Sigmoid colon (tissue), 6 donors: ENCODE measurements at regions not wholly inside any gene's neighbourhood (a gene's known extent, or its start where the extent isn't known, plus 50 kb on each side); places are given as distances from the start of the nearest gene placed in this dataset.

Experiments
- DNase-seq: peaks from one replicate; pipeline ENCODE4 v3.0.0-alpha.2; 2019
- H3K27ac ChIP-seq, 4 donors: fragments of 200-600 bp; sonication (generic); one replicate each; pipeline ENCODE4 v1.5.1; 2016 to 2019; ENCODE audit warnings: mild to moderate bottlenecking in 1 of 4
- H3K27me3 ChIP-seq, 3 donors: fragments of 200-600 bp; sonication (generic); one replicate each; pipeline ENCODE4 v1.5.1; 2019; ENCODE audit warnings: mild to moderate bottlenecking in 1 of 3
- H3K36me3 ChIP-seq, 4 donors: fragments of 200-600 bp; sonication (generic); one replicate each; pipeline ENCODE4 v1.5.1; 2016 to 2019
- H3K4me1 ChIP-seq, 4 donors: fragments of 200-600 bp; sonication (generic); one replicate each; pipeline ENCODE4 v1.5.1; 2017 to 2019
- H3K4me3 ChIP-seq, 4 donors: fragments of 200-600 bp; sonication (generic); one replicate each; pipeline ENCODE4 v1.5.1; 2017 to 2019; ENCODE audit warnings: mild to moderate bottlenecking in 2 of 4, moderate library complexity in 1 of 4
- H3K9me3 ChIP-seq, 4 donors: fragments of 200-600 bp in 3 of 4; sonication (generic) in 3 of 4; one replicate each; pipeline versions ENCODE4 v1.5.1 to v1.6.1; 2013 to 2019
- EP300 ChIP-seq, 4 donors: sonication (generic); formaldehyde crosslinking; IDR thresholded peaks; one replicate each; pipeline ENCODE4 v1.6.1; 2017; ENCODE audit warnings: antibody characterized with exemption in 4 of 4
- POLR2A ChIP-seq, 2 donors: fragments of 450-650 bp; IDR thresholded peaks; one replicate each; pipeline ENCODE4 v1.6.1; 2016; ENCODE audit warnings: antibody characterized with exemption in 2 of 2, mild to moderate bottlenecking in 2 of 2, moderate library complexity in 2 of 2
- POLR2AphosphoS5 ChIP-seq, 4 donors: sonication (generic); formaldehyde crosslinking; IDR thresholded peaks; one replicate each; pipeline ENCODE4 v1.6.1; 2017; ENCODE audit warnings: antibody characterized with exemption in 4 of 4
- WGBS, 2 donors: extraction: QIAGEN DNeasy Blood & Tissue Kit; methylation state at CpG; one replicate each; pipeline ENCODE4 v1.1.7; 2013; 5-methylcytosine and 5-hydroxymethylcytosine counted together
- intact Hi-C: fragments of 100-400 bp; cut with DNase I; formaldehyde crosslinking; loops from one replicate; pipeline ENCODE4 v1.15.1; 2023
- TF ChIP-seq, protein P1 (sequence below), 4 experiments: fragments of 450-650 bp in 3 of 4; fragments of 200-600 bp in 1 of 4; IDR thresholded peaks; one replicate each; pipeline ENCODE4 v1.5.1; 2016 to 2019; ENCODE audit warnings: antibody characterized with exemption in 4 of 4, mild to moderate bottlenecking in 3 of 4, moderate library complexity in 2 of 4
- donor health status: healthy with polysubstance abuse.
- donor health status: healthy.

DNA sequence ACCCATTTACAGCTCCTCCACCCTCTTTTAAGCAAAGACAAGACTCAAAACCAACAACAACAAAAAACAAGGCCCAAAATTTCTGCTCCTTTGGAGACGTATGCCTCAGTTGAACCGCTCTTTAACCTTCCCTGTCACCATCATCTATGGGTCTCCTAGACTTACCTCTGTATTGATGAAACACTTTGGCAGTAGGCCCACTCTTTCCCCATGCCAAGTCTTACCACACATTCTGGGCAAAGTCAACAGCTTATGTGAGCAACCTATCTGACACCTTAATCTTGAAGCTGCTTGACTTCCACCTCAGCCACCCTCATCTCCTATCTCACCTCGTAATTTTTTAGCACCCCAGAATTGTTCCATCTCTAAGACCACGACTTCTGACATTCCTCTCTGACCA, 99.7 kb upstream of the CXorf66 start:
- 38 to 47% methylated on average over 4 of the region's 4 CpGs for WGBS, 2 donors
- Histone ChIP-seq H3K4me3 (no peak overlapping the region), H3K4me1 (no peaks in the 10 kb centered on the region), H3K9me3 (no peaks in the 10 kb centered on the region), H3K27me3 (no peaks in the 10 kb centered on the region), H3K36me3 (no peaks in the 10 kb centered on the region), H3K27ac (no peak overlapping the region)
- no peak for TF ChIP-seq POLR2A (IDR thresholded peaks at IDR 0.05)
- no peak for TF ChIP-seq EP300 (IDR thresholded peaks at IDR 0.05)
- TF ChIP-seq POLR2AphosphoS5 (IDR thresholded peaks at IDR 0.05), result no peak
- TF ChIP-seq, protein P1, sequence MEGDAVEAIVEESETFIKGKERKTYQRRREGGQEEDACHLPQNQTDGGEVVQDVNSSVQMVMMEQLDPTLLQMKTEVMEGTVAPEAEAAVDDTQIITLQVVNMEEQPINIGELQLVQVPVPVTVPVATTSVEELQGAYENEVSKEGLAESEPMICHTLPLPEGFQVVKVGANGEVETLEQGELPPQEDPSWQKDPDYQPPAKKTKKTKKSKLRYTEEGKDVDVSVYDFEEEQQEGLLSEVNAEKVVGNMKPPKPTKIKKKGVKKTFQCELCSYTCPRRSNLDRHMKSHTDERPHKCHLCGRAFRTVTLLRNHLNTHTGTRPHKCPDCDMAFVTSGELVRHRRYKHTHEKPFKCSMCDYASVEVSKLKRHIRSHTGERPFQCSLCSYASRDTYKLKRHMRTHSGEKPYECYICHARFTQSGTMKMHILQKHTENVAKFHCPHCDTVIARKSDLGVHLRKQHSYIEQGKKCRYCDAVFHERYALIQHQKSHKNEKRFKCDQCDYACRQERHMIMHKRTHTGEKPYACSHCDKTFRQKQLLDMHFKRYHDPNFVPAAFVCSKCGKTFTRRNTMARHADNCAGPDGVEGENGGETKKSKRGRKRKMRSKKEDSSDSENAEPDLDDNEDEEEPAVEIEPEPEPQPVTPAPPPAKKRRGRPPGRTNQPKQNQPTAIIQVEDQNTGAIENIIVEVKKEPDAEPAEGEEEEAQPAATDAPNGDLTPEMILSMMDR (IDR thresholded peaks at IDR 0.05), result no peak
- intact Hi-C loops, result no loop called here
- no peak for DNase-seq

DNA sequence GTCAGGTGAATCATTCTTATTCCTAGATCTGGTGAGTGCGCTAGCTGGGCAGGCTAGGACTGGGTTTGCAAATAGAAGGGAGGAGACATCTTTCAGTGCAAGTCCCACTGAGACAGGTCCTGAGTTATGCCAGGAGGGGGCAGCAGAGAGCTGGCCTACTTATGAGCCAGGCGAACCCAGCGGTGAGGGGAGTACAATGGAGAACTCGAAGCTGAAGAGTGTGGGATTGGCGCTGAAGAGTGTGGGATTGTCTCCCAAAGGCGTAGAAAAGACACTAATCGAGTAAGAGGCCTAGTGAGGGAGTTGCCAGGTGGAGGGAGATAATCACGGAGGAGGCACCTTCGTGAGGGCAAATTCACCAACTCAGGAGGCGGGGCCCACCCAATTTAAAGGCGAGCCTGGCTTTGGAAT, 91.7 kb upstream of the CXorf66 start:
- WGBS, 2 donors, result 20 to 24% methylated on average over 11 of the region's 11 CpGs
- DNase-seq, result peak; percentile 80
- Histone ChIP-seq H3K4me3 (no peak overlapping the region), H3K27ac (no peak overlapping the region), H3K9me3 (no peaks in the 10 kb centered on the region), H3K4me1 (no peaks in the 10 kb centered on the region), H3K36me3 (no peaks in the 10 kb centered on the region), H3K27me3 (no peaks in the 10 kb centered on the region)
- intact Hi-C loops, result loop anchor here (1.0 to 10.0 kb wide), 3 partner anchors 84 to 678 kb away; no protein-coding TSS in a partner anchor
- no peak for TF ChIP-seq POLR2AphosphoS5 (IDR thresholded peaks at IDR 0.05)
- no peak for TF ChIP-seq EP300 (IDR thresholded peaks at IDR 0.05)
- TF ChIP-seq, protein P1 (IDR thresholded peaks at IDR 0.05), result peak; percentile 29 to 66 (median 50)

DNA sequence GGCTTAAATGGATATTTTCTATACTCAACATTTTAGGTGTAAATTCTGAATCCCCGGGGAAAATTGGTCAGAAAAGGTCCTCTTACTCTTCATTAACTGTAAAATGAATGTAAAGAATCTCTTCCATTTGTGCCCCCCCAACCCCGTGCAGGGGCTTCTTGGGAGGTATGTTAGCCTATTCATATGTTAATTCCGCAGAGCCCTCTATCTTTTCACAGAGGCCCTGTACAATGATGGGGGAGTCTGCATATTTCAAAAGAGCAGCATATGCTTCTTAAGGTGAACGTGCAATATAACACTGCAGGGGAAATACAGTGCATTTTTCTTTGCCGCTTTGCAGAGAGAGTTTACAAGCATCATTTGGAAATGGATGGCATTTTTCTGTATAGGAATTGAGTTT, 88.5 kb upstream of the CXorf66 start:
- no peaks in the 10 kb centered on the region for H3K36me3 ChIP-seq
- intact Hi-C loops, result loop anchor here (10.0 kb wide), 2 partner anchors 611 to 681 kb away; no protein-coding TSS in a partner anchor
- DNase-seq, result no peak
- 37 to 48% methylated on average over 5 of the region's 5 CpGs for WGBS, 2 donors
- H3K9me3 ChIP-seq, result no peaks in the 10 kb centered on the region
- no peak overlapping the region for H3K4me3 ChIP-seq
- H3K27ac ChIP-seq, result no peak overlapping the region
- no peak for TF ChIP-seq EP300 (IDR thresholded peaks at IDR 0.05)
- TF ChIP-seq POLR2AphosphoS5 (IDR thresholded peaks at IDR 0.05), result no peak
- no peak for TF ChIP-seq POLR2A (IDR thresholded peaks at IDR 0.05)
- TF ChIP-seq, protein P1 (IDR thresholded peaks at IDR 0.05), result no peak
- H3K4me1 ChIP-seq, result no peaks in the 10 kb centered on the region
- H3K27me3 ChIP-seq, result no peaks in the 10 kb centered on the region

DNA sequence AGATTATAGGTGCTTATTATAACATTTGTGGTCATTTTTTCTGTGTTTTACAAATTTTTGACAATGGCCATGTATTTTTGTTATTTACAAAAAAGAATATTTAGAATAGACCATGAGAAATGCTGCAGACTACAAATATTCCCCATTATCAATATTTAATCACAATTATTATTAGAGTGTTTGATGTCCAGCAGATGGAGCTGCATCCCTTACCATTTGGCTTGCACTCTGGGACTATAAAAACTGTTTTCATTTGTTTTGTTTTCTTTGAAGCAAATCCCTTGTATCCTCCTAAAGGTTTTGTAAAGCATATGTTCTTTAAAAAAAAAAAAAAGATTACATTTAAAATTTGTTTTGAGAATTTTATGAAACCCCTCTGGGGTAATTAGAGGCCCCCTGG, 85.6 kb upstream of the CXorf66 start:
- H3K9me3 ChIP-seq, result no peaks in the 10 kb centered on the region
- H3K4me3 ChIP-seq, result no peak overlapping the region
- TF ChIP-seq, protein P1 (IDR thresholded peaks at IDR 0.05), result peak in 1 of 4 experiments; percentile 13
- no peak for TF ChIP-seq EP300 (IDR thresholded peaks at IDR 0.05)
- no peak for TF ChIP-seq POLR2AphosphoS5 (IDR thresholded peaks at IDR 0.05)
- intact Hi-C loops, result loop anchor here (10.0 kb wide), 2 partner anchors 614 to 684 kb away; no protein-coding TSS in a partner anchor
- H3K4me1 ChIP-seq, result no peaks in the 10 kb centered on the region
- no peak overlapping the region for H3K27ac ChIP-seq
- no peak for DNase-seq
- no peaks in the 10 kb centered on the region for H3K36me3 ChIP-seq
- H3K27me3 ChIP-seq, result no peaks in the 10 kb centered on the region

DNA sequence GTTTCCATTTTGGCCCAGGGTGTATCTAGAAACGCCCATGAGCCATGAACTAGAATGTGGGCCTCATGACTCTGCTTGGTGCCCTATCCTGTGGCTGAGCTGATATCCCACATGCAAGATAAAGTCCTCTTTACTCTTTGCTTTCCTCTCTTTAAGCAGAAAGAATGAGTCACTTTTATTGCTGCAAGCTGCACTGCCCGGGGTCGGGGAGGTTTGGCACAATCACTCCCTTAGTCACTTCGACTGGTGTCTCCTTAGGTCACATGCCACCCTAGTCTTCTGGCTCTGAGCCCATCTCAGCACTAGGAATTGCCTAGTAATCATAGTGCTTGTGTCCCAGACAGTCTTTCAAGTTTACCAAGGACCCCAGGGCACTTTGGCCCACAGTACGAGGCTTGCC, 75.1 kb upstream of the CXorf66 start:
- no peak for TF ChIP-seq POLR2AphosphoS5 (IDR thresholded peaks at IDR 0.05)
- no peak for TF ChIP-seq POLR2A (IDR thresholded peaks at IDR 0.05)
- no peak for TF ChIP-seq EP300 (IDR thresholded peaks at IDR 0.05)
- TF ChIP-seq, protein P1 (IDR thresholded peaks at IDR 0.05), result no peak
- DNase-seq, result no peak
- Histone ChIP-seq H3K4me1 (no peaks in the 10 kb centered on the region), H3K27ac (no peak overlapping the region), H3K27me3 (no peaks in the 10 kb centered on the region), H3K4me3 (no peak overlapping the region), H3K9me3 (peaks cover 0 to 2% (median 0%) of the 10 kb centered on the region in 4 donors), H3K36me3 (no peaks in the 10 kb centered on the region)
- WGBS, 2 donors, result 11 to 64% methylated on average over 5 of the region's 5 CpGs
- intact Hi-C loops, result no loop called here
